ENCODE measurements at regions not wholly inside any gene's neighbourhood (a gene's known extent, or its start where the extent isn't known, plus 50 kb on each side); places are given as distances from the start of the nearest gene placed in this dataset.

DNA sequence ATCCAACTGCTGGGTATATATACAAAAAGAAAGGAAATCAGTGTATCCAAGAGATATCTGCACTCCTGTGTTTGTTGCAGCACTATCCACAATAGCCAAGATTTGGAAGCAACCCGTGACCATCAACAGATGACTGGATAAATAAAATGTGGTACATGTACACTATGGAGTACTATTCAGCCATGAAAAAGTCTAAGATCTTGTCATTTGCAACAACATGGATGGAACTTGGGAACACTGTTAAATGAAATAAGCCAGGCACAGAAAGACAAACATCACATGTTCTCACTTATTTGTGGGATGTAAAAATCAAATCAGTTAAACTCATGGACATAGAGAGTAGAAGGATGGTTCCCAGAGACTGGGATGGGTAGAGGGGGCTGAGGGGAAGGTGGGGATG is 620.7 kb downstream of the RBFOX1 start:
- no peak for TF ChIP-seq SIN3A (IDR thresholded peaks at IDR 0.05; ENCODE audit: borderline replicate concordance, insufficient read depth, low read length)
- TF ChIP-seq FOXP2 (optimal IDR thresholded peaks at IDR 0.05; ENCODE audit: borderline replicate concordance, extremely low read depth, extremely low read length, insufficient read depth) = no peak
- no peak for TF ChIP-seq TAF1 (IDR thresholded peaks at IDR 0.05; ENCODE audit: borderline replicate concordance, insufficient read depth, low read length)
- no peak for TF ChIP-seq REST (IDR thresholded peaks at IDR 0.05; ENCODE audit: insufficient read depth in 1 of 2, low read depth in 2 of 2, low read length in 2 of 2)
- no peak for TF ChIP-seq POLR2AphosphoS5 (IDR thresholded peaks at IDR 0.05; ENCODE audit: low read depth, low read length)

DNA sequence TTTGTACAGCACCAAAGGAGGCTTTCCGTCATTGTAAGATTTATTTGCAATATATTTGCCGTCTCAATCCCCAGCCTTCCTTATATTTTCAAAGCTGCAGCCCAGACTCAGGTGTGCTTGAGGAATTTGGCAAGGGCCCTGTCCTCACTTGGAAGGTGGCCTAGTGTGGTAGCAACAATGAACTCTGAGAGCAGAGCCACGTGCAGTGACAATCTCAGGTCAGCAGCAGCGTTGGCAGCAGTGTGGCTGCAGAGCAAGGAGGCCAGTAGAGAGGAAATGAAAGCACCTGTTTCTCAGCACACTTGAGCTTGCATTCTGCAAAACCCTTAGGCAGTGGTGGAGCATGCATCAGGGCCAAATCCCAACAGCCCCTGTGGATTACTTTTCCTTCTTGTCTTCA is 613.5 kb downstream of the RBFOX1 start:
- TF ChIP-seq SIN3A (IDR thresholded peaks at IDR 0.05; ENCODE audit: borderline replicate concordance, insufficient read depth, low read length) (no peak), FOXP2 (optimal IDR thresholded peaks at IDR 0.05; ENCODE audit: borderline replicate concordance, extremely low read depth, extremely low read length, insufficient read depth) (no peak), REST (IDR thresholded peaks at IDR 0.05; ENCODE audit: insufficient read depth in 1 of 2, low read depth in 2 of 2, low read length in 2 of 2) (no peak), POLR2AphosphoS5 (IDR thresholded peaks at IDR 0.05; ENCODE audit: low read depth, low read length) (no peak), TAF1 (IDR thresholded peaks at IDR 0.05; ENCODE audit: borderline replicate concordance, insufficient read depth, low read length) (no peak)

DNA sequence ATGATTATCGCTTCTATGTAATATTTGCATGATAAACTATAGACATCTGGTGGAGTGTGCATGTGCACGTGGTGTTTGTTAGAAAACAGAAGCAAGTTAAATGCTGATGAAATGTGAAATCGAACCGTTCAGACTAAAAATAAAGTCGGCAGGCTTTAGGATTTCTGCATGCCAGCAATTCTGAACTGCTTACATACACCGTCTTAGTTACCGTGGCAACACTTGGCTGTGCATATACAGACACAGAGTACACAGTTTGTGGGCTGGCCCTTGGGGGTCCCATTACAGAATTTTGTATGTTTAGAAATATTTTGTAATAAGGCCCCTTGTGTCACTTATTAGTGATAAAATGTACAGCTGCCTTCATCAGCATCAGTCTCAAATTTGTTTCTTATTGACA is 605.5 kb downstream of the RBFOX1 start:
- TF ChIP-seq REST (IDR thresholded peaks at IDR 0.05; ENCODE audit: insufficient read depth in 1 of 2, low read depth in 2 of 2, low read length in 2 of 2) (no peak), TAF1 (IDR thresholded peaks at IDR 0.05; ENCODE audit: borderline replicate concordance, insufficient read depth, low read length) (no peak), SIN3A (IDR thresholded peaks at IDR 0.05; ENCODE audit: borderline replicate concordance, insufficient read depth, low read length) (no peak), POLR2AphosphoS5 (IDR thresholded peaks at IDR 0.05; ENCODE audit: low read depth, low read length) (no peak), FOXP2 (optimal IDR thresholded peaks at IDR 0.05; ENCODE audit: borderline replicate concordance, extremely low read depth, extremely low read length, insufficient read depth) (no peak)

DNA sequence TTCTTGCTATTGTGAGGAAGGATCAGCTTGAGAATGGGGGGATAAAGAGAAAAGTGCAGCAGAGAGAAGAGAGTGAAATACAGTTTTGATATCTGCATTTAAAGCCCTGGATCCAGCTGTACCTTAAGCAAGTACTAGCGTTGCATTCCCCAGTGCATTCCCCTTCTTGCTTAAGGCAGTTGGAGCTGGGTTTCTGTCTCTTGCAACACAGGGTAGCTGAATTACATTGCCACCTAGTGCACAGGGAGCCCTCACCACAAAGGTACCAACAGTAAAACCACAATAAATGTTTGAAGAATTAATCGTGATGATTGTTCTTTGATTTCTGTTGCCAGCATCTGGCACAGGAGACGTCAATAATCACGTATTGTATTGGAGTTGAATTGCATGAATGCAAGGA is 588.7 kb downstream of the RBFOX1 start:
- TF ChIP-seq FOXP2 (optimal IDR thresholded peaks at IDR 0.05; ENCODE audit: borderline replicate concordance, extremely low read depth, extremely low read length, insufficient read depth) (no peak), REST (IDR thresholded peaks at IDR 0.05; ENCODE audit: insufficient read depth in 1 of 2, low read depth in 2 of 2, low read length in 2 of 2) (no peak), POLR2AphosphoS5 (IDR thresholded peaks at IDR 0.05; ENCODE audit: low read depth, low read length) (no peak), TAF1 (IDR thresholded peaks at IDR 0.05; ENCODE audit: borderline replicate concordance, insufficient read depth, low read length) (no peak), SIN3A (IDR thresholded peaks at IDR 0.05; ENCODE audit: borderline replicate concordance, insufficient read depth, low read length) (no peak)

DNA sequence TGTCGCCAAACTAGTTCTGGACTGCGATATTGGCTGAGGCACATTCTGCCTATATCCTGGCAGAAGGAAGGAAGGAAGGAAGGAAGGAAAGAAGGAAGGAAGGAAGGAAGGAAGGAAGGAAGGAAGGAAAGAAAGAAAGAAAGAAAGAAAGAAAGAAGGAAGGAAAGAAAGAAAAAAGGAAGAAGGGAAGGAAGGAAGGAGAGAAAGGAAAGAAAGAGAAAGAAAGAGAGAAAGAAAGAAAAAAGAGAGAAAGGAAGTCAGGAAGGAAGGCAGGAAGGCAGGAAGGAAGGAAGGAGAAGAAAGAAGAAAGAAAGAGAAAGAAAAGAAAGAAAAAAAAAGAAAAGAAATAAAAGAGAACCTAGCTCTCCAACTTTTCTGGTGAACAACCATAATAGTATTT is 587.1 kb downstream of the RBFOX1 start:
- no peak for TF ChIP-seq POLR2AphosphoS5 (IDR thresholded peaks at IDR 0.05; ENCODE audit: low read depth, low read length)
- TF ChIP-seq SIN3A (IDR thresholded peaks at IDR 0.05; ENCODE audit: borderline replicate concordance, insufficient read depth, low read length) = no peak
- no peak for TF ChIP-seq TAF1 (IDR thresholded peaks at IDR 0.05; ENCODE audit: borderline replicate concordance, insufficient read depth, low read length)
- TF ChIP-seq FOXP2 (optimal IDR thresholded peaks at IDR 0.05; ENCODE audit: borderline replicate concordance, extremely low read depth, extremely low read length, insufficient read depth) = no peak

All from PFSK-1 (cell line).